ENCODE measurements at regions not wholly inside any gene's neighbourhood (a gene's known extent, or its start where the extent isn't known, plus 50 kb on each side); places are given as distances from the start of the nearest gene placed in this dataset.

DNA sequence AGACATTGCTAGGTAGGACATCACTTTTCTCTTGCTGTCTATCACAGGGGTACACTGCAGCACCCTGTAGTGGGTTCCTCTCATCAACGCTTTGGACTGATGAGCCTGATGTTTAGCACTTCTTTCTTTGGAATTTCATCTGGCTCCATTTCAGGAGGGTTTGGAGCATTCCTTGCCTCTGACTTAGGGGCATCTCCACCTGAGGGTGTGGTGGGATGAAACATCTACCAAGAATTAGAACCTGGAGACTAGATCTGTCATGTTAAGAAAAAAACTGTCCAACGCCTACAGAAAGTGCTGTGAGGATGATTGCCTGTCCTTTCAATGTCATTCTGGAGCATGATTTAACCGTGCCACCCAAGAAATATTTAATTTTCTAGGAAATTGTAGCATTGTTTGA, 648.4 kb downstream of the ETS1 start:
- TF ChIP-seq, protein P1, sequence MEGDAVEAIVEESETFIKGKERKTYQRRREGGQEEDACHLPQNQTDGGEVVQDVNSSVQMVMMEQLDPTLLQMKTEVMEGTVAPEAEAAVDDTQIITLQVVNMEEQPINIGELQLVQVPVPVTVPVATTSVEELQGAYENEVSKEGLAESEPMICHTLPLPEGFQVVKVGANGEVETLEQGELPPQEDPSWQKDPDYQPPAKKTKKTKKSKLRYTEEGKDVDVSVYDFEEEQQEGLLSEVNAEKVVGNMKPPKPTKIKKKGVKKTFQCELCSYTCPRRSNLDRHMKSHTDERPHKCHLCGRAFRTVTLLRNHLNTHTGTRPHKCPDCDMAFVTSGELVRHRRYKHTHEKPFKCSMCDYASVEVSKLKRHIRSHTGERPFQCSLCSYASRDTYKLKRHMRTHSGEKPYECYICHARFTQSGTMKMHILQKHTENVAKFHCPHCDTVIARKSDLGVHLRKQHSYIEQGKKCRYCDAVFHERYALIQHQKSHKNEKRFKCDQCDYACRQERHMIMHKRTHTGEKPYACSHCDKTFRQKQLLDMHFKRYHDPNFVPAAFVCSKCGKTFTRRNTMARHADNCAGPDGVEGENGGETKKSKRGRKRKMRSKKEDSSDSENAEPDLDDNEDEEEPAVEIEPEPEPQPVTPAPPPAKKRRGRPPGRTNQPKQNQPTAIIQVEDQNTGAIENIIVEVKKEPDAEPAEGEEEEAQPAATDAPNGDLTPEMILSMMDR (conservative IDR thresholded peaks at IDR 0.05; ENCODE audit: low read depth, low read length), result no peak
- TF ChIP-seq SMC3 (IDR thresholded peaks at IDR 0.05; ENCODE audit: low read depth, low read length) (no peak), POLR2A (IDR thresholded peaks at IDR 0.05; ENCODE audit: low read depth, low read length) (no peak), MAFK (IDR thresholded peaks at IDR 0.05; ENCODE audit: low read depth, low read length) (no peak), FOS (IDR thresholded peaks at IDR 0.05; ENCODE audit: low read depth, low read length) (no peak), MAZ (IDR thresholded peaks at IDR 0.05; ENCODE audit: borderline replicate concordance, low read depth, low read length) (no peak), RAD21 (IDR thresholded peaks at IDR 0.05; ENCODE audit: low read length) (no peak), CEBPB (IDR thresholded peaks at IDR 0.05; ENCODE audit: low read depth, low read length) (no peak), MXI1 (IDR thresholded peaks at IDR 0.05; ENCODE audit: borderline replicate concordance, low read depth, low read length) (no peak), RFX5 (IDR thresholded peaks at IDR 0.05; ENCODE audit: low read depth, low read length) (no peak), BHLHE40 (IDR thresholded peaks at IDR 0.05; ENCODE audit: low read depth, low read length) (no peak)
- TF ChIP-seq, protein P2, sequence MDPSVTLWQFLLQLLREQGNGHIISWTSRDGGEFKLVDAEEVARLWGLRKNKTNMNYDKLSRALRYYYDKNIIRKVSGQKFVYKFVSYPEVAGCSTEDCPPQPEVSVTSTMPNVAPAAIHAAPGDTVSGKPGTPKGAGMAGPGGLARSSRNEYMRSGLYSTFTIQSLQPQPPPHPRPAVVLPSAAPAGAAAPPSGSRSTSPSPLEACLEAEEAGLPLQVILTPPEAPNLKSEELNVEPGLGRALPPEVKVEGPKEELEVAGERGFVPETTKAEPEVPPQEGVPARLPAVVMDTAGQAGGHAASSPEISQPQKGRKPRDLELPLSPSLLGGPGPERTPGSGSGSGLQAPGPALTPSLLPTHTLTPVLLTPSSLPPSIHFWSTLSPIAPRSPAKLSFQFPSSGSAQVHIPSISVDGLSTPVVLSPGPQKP (IDR thresholded peaks at IDR 0.05; ENCODE audit: borderline replicate concordance, low read depth, low read length), result no peak
- TF ChIP-seq, protein P3, sequence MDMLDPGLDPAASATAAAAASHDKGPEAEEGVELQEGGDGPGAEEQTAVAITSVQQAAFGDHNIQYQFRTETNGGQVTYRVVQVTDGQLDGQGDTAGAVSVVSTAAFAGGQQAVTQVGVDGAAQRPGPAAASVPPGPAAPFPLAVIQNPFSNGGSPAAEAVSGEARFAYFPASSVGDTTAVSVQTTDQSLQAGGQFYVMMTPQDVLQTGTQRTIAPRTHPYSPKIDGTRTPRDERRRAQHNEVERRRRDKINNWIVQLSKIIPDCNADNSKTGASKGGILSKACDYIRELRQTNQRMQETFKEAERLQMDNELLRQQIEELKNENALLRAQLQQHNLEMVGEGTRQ (IDR thresholded peaks at IDR 0.05; ENCODE audit: low read depth, low read length), result no peak
